CD4-positive, alpha-beta T cell treated with Interleukin-6 at 100 ng/mL for 8 hours (primary cell): ENCODE measurements at regions not wholly inside any gene's neighbourhood (a gene's known extent, or its start where the extent isn't known, plus 50 kb on each side); places are given as distances from the start of the nearest gene placed in this dataset.

ENCODE experiments used
- DNase-seq: peaks from one replicate; pipeline ENCODE4 v3.0.0-alpha.2; 2020; ENCODE audit warnings: mixed read lengths, low spot score

DNA sequence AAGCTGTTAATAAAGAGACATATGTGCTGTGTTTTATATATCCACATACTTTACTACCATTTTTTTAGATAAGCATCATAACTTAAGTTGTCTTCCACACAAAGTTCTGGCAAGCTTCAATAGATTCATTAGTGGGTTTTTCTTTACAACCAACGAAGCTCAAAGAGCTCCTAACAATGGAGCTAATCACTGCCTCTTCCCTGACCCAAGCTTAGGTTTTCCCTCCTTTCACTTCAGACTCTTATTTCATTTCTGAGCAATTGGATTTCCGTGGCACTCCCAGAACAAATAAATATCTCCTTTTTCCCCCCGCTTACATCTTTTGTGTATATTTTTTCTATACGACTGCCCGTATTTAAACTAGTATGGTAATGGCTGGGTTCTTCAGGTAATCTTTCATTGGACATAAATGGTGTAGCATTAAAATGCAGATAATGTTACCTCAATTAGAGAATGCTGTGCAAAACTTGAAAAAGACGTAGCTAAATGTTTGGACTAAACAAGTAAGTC lies 275.5 kb upstream of the TMEM161B start:
- no peak for DNase-seq

DNA sequence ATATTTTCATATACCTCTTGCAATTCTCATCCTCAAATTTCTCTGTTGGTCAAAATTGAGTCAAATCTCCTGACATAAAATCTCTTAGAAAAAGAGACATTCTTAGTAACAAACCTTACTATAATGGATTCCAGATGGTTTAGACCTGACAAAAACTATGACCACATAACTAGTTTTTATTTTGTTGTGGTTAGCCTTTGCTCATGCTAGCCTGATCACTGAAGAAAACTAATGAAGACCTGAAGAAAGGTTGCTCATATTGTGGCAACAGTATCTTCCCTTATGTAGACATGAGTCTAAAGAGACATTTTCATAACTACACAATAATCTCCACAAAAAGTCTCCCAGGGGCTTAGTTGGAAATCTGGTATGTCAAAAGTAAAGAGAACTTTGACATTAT lies 274.1 kb upstream of the TMEM161B start:
- DNase-seq, result no peak

- DNase-seq, result no peak
Measured at GRCh38 chr5:88540471-88541115, 271.9 kb upstream of the TMEM161B start.

DNA sequence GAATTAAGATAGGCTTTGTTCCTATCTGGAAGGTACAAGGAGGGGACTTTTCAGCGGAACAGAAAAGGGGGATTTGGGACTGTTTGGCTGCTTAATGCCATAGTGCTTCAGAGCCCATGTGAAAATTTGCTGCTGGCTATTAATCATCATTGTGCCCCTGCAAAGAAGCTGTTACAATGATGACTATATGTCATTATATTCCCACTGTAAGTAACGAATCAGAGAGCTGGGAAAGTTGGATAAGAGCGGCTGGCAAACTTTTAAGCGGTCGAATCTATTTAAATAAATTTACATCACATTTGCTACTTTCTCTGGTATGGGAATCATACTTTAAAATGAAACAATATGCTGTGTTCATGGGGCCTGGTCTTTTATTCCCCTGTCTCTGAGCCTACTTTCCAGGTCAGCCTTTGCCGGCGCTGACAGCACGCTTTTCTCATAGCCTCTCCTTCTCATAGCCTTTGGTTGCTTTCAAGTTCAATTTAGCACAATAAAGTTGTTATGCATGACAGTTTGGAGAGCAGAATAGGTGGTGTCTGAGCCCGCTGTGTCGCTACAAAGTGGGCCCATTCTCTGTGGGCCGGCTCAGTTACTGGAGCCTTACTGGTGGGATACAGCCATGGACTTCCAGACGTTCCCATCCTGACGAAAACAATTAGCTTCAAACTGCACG lies 271.2 kb upstream of the TMEM161B start:
- DNase-seq, result no peak

- DNase-seq, result no peak
Measured at GRCh38 chr5:88539026-88539425, 270.4 kb upstream of the TMEM161B start.

DNA sequence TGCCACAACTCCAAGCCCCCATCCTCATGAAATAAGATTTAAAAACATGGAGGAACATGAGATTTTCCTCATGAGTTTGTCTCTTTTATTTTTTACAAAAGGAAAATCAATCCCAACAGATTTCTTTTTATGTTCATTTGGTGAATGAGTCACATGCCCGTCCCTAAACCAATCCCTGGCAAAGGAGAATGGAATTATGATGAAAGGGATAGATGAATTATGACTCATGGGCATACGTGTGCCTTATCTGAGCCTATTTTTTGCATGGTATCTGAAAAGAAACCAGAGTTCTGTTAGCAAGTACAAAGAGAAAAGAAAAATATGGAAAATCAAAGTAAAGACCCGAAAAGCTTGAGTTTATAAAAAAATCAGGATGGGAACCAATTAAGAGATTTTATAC lies 267.5 kb upstream of the TMEM161B start:
- DNase-seq, result no peak

DNA sequence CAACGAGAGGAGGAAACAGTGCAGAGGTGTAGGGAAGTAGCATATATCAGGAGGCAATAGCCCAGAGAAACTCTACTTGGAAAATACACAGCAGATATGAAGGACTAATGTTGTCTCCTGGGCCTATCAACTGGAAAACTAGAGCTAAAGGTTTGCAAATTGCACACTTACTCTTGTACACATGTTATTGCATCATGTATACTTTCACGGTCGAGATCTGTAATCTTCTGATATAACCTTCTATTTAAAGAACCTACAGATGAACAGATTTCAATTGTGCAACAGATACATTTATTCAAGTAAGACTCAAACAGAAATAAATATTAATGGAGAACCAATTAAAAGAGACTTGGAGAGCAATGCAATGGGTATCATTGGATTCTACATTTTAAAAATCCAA lies 256.3 kb upstream of the TMEM161B start:
- no peak for DNase-seq

GRCh38 chr5:88519066-88519465 lies 250.4 kb upstream of the TMEM161B start:
- DNase-seq, result no peak

GRCh38 chr5:88518131-88519016 lies 249.7 kb upstream of the TMEM161B start:
- no peak for DNase-seq

DNA sequence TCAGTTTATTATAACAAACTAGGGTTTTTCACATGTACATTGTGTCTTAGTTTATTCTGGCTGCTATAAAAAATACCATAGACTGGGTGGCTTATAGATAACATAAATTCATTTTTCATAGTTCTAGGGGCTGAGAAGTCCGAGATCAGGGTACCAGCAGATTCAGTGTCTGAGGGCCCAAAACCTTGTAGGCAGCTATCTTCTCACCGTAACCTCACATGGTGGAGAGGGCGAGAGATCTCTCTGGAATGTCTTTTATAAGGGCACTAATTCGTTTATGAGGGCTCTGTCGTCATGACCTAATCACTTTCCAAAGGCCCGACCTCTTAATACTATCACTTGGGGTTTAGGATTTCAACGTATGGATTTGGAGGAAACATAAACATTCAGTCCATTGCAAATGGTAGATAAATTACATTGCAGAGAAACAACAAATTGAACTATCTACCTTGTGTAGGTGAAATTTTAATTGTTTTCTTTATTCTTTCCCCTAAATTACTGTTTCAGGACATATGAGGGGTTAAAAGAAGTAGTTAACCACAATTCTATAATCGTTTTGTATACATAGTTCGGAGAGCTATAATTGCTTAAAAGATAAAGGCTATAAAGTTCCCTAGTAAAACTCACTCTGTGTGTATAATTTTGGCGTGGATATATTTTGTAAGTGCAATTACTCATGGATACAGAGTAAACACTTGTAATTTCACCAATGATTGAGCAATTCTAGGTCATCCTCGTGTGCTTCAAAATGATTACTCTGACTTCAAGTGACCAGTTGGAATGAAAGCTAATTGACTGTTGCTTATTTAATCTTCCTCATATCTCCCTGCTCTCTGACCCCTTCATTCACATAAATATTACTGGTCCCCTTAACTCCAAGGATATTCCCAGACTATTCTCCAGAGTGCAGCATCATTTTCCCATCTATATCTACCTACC lies 247.5 kb upstream of the TMEM161B start:
- no peak for DNase-seq

DNA sequence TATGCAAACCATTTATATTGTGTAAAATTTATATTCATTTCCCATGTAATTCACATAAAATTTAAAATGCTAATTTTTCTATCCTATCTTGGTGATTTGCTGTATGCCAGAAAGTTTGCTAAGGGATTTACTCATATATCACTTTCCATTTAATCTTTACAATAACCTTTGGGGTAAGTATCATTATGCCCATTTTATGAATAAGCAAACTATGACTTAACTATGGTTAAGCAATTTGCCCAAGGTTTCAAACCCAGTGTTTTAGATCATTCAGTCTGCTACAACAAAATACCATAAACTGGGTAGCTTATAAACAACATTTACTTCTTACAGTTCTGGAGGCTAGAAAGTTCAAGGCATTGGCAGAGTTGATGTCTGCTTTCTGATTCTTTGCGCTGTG lies 246.4 kb upstream of the TMEM161B start:
- no peak for DNase-seq

DNA sequence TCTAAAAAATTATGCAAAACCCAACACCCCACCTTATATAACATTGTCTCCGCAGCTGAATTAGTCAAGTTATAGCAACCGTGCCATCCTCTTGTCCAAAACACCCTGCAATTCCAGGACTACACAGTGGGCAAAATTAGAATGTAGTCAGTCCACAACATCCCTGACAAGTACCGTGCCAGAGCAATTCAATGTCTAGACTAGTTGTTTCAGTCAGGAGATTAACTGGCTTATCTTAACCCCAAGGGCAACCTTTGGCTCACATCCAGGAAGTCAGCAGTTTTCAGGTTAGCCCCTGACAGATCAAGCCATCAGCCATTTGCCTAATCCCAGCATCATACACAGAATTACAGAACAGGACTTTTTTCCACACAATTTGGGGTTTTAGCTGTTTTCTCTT lies 240.8 kb upstream of the TMEM161B start:
- DNase-seq, result no peak

DNA sequence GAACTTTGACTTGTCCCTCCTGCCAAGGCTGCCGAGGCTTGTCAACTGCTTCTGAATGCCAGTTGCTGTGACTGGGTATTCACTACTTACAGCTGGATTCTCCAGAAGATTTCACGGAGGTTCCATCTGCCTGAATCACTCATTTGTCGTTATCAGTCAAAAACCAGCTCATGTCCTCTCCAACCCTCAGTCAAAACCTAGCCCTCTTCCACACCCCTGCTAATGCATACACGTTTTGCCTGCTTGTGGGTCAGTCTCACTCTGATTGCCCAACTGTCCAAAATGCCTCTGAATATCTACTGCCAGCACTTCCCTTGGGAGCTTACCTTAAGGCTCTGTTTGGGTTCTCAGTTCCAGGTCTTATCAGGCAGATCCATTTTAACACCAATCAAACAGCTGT lies 238.6 kb upstream of the TMEM161B start:
- no peak for DNase-seq

- no peak for DNase-seq
Measured at GRCh38 chr5:88503406-88503805, 234.8 kb upstream of the TMEM161B start.

GRCh38 chr5:88503041-88503345 lies 234.3 kb upstream of the TMEM161B start:
- no peak for DNase-seq

DNA sequence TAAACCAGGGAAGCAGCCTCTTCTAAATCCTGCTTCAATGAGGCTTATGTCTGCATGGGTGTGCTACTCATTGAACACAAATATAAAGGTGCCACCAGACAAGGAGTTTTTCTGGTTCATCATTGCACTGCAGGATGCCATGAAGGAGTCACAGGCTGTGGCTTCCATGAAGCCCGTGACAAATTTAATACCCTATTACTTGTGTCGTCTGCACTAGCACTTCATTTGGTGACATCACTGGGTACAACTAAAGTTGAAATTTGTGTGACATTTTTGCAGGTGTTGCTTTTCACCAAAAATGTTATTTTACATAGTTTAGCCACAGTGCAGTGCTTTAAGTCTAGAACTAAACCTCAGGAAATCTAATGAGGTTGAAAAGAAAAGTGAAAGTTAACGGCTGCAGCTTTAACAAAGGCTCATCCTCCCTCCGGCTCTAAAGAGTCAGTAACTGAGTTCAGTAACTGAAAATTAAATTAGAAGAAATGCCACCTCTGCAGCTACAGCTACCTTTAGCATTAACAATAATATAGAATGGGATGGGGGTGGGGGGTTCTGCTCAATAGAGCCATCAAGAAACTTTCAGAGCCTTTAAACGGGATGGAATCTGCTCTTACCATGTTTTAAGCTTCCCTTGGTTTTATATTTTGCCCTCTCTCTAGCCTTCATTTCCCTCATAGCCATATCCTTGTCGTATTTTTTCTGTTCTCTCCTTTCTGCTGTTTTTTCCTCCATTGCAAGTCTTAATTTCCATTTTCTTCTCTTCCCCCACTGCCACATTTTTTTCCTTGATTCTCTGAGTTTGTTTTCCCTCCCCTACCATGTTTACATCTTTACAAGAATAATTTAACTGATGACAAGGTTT lies 233.8 kb upstream of the TMEM161B start:
- peak; percentile 17 for DNase-seq

DNA sequence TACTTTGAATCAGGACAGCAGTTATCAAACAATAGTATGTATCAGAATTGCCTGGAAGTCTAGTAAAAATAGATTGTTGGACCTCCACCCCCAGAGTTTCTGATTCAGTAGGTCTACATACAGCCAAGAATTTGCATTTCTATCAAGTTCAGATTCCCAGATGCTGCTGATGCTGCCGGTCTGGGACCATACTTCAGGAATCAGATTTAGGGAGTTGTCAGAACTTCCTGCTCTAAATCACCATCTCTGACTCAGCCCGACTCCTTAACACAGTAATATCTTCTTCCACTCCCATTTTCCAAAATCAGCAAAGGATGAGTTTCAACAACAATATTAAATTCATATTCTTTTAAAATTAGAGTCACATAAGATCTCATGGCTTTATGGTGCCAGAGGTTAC lies 227.2 kb upstream of the TMEM161B start:
- DNase-seq, result no peak

DNA sequence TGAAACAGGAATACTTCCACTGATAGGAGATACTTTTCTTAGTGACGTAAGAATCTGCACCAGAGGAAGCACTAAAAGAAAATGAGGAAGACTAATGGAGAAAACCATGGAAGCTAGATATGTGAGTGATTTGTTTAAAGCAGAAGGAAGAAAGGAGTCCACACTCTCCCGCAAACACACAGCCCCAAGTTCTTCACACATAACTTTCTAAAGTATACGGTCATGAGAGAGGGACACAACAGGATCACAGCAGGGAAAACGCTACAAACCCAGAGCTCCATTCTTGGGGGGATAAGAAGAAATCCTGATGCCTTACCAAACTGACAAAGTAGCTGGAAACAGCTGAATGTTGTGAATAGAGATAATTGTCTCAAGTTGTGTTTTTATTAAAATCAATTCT lies 222.2 kb upstream of the TMEM161B start:
- DNase-seq, result no peak

- no peak for DNase-seq
Measured at GRCh38 chr5:88489364-88489763, 220.7 kb upstream of the TMEM161B start.

DNA sequence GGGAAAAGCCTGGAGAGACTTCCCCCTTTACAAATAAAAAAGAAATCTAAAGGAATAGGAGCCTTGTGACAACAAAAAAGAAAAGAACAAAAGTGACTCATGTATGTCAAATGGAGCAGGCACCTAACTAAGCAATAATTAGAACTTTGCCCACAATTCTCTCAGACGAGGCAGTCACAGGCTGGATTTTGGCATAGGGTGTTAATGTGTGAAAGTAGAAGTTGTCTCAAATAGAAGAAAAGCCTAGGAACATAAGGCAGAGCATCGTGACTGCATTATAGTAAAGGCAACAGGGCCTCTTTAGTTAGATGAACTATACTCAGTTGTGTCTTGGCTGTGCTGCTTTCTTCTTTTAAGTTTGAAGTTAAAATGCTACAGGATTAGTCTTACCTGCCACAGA lies 219.9 kb upstream of the TMEM161B start:
- DNase-seq, result no peak

DNA sequence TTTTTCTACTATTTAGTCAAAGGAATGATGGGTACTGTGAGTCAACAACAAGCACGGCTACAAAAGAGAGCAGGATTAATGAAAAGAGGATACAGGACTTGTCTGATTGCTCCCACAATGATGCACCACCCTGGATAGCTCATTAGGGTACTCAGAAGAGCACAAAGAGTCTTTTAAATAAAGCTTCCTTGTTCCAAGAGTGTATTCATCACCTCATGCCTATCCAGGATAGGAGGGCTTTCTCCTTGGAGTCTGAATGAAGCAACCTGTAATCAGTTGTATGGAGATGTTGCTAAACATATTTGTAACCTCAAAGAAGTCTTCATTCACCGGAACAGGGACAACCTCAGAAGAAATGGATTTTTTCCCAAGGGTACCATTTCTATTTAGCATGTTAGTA lies 219.5 kb upstream of the TMEM161B start:
- no peak for DNase-seq
